Fibroblast of skin of back (primary cell): ENCODE measurements at regions not wholly inside any gene's neighbourhood (a gene's known extent, or its start where the extent isn't known, plus 50 kb on each side); places are given as distances from the start of the nearest gene placed in this dataset.
"Not testable (repeated sequence)": the region's sequence is repeated elsewhere in the genome, so short reads cannot be mapped to it uniquely, and the experiment has no call there.

Experiments used
- DNase-seq: peaks from one replicate; pipeline ENCODE4 v3.0.0-alpha.2; 2013

DNA sequence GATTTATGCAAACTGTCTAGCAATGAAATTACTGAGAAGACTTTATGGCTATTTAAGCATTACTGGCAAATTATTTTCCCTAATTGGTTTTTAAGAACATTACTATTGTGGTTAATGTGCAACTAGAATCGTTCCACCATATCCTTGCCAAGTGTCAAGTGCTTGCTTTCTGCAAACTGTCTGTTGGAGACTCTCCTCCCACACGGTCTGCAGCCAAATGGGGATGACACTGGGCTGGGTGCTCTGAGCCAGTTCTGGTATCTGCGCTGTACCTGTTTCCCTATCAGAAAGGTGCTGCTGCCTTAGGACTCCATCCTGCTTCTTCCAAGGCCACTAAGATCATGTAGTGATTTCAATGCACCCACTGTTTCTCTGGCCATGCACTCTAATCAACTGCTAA is 110.4 kb downstream of the RAMP3 start:
- no peak for DNase-seq

GRCh38 chr7:45269192-45269591 is 111.6 kb downstream of the RAMP3 start:
- no peak for DNase-seq

DNA sequence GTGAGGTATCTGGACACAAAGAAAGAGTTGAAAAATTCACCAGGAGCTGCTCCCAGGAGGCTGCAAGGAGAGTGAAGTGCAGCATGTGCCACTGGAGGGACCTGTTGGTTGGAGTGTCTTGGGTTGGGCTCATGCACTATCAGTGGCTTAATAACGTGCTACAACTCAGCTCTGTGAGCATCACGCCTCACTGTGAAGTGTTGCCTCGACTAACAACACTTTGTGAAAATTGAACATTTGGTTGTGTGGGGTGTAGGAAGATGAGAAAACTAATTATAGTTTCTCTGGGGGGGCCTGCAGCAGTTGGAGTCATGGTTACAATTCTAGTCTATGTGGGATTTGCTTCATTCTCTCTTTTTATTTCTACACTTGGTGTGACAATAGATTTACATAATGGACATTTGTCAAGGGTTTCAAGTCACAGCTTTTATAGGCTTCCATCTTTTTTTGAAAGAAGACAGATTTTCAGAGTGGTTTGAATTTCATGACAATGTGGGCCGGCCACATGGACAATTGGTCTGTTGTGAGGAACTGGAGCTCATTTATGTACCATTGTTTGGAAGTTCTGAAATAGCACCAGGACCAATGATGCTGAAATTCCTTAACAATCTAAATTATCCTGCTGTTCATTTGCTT is 121.3 kb downstream of the RAMP3 start:
- no peak for DNase-seq

GRCh38 chr7:45289611-45290010 is 132.0 kb downstream of the RAMP3 start:
- DNase-seq, result not testable (repeated sequence)

DNA sequence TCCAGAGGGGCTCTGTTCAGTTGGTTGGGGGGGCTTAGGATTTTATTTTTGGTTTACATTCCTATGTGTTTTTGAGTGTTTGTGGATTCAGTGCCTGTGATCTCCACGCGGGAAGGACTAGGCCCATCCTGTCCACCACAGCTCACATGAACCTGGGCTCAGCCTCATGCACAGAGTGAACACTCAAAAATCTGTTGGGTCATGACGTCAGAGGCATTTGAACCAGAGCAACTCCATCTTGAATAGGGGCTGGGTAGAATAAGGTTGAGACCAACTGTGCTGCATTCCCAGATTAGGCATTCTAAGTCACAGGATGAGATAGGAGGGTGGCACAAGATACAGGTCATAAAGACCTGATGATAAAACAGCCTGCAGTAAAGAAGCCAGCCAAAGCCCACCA is 133.3 kb downstream of the RAMP3 start:
- no peak for DNase-seq

DNA sequence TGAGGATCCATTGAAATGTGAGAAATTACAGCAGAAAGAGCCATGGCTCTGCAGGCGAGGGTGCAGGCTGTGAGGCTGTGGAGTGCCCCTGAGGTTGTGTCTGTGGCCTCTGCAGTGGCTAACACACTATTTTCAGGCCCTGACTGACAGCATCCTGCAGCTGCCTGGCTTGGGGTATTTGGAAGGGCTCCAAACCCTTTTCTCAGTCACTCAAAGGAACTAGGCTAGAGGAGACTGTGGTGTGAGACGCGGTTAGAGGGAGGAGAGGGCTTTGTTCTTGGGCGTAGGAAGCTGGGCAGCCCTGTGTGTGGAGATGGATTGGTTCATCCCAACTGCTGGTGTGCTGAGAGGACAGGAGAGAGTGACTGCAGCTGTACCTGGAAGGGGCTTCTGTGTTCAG is 134.9 kb downstream of the RAMP3 start:
- DNase-seq, result no peak

DNA sequence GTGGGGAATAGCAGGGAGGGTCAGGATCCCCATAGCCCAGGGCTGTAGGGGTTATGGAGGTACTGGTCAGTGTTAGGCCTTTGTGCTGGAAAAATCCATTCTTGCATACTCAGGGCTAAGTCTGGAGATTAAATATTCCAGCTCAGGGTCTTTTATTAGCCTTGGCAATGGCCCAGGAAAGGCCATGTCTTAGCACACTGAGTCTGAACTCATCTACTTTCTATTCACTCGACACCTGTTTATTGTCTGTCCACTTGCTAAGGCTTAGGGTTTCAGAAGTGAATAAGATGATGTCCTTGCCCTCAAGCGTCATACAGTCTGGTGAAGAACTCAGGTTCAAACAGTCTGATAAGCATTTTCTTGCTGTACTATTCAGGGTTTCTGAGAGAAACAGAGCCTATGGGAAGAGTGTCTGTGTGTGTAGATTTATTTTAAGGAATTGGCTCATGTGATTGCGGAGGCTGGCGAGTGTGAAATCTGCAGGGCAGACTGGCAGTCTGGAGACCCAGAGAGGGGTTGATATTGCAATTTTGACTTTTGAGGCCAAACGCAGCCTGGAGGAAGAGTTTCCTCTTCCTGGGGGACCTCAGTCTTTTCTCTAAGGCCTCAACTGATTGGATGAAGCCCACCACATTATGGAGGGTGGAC is 135.8 kb downstream of the RAMP3 start:
- no peak for DNase-seq

DNA sequence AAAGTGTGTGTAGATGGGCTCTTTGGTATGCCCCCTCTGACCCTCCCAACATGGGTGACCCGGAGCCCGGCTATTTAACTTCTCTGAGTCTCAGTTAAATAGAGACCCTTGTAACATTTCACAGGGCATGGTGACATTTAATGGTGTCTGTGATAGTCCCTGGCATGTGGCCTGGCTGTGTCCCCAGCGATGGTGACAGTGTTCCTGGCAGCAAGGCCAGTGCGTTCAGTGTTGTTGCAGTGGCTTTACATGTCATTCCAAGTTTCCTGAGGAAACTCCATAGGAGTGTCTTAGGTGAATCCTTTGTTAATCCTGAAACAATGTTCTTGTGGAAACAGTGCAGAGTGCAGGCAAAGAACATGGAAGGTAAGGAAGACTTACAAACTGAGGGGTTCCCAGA is 137.0 kb downstream of the RAMP3 start:
- no peak for DNase-seq

GRCh38 chr7:45295222-45295621 is 137.6 kb downstream of the RAMP3 start:
- no peak for DNase-seq

DNA sequence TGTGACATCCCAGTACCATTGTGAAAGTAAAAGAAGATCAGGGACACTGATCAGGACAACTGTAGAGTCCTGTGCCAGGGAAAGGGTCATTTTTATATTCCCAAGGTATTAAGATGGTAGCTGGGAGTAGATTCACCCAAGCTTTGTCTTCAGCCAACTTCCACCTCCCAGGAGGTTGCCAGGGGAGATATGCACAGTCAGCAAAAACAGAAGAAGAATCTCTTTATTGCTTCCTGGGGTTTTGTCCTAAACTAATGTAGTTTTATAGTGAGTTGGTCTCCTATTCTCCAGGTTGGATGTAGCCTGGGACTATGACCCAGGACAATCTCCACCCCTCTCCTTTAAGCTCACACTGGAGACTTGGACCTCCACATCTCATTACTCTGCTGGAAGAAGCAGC is 139.2 kb downstream of the RAMP3 start:
- no peak for DNase-seq

DNA sequence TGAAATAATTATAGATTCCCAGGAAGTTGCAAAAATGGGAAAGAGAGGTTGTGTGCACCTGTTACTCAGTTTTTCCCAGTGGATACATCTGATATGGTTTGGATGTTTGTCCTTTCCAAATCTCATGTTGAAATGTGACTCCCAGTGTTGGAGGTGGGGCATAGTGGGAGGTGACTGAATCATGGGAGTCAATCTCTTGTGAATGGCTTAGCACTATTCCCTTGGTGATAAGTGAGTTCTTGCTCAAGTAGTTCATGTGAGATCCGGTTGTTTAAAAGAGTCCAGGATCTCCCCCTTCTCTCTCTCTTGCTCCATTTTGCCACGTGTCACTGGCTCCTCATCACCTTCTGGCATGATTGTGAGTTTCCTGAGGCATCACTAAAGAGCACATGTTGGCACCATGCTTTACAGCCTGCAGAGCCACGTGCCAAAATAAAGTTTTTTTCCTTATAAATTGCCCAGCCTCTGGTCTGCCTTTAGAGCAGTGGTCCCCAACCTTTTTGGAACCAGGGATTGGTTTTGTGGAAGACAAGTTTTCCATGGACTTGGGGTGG is 149.2 kb downstream of the RAMP3 start:
- no peak for DNase-seq

DNA sequence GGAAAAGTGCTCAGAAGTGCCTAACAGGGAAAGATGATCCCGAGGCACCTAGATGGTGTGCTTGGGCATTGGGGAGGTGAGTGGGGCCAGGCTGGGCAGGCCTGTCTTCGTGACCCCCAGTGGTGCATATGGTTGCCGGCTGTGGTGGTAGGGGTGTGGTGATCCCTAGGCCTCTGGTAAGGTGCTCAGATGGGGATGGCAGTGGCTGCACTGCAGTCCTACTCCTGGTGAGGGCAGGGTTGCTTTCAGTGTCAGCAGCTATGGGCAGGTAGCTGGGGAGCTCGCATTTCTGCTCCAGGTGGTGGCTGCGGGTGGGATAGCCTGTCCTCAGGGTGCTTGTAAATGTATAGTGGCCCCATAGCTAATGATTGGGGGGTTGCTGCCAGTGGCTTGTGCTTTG is 154.0 kb downstream of the RAMP3 start:
- DNase-seq, result no peak

GRCh38 chr7:45315512-45315911 is 157.9 kb downstream of the RAMP3 start:
- DNase-seq, result not testable (repeated sequence)

DNA sequence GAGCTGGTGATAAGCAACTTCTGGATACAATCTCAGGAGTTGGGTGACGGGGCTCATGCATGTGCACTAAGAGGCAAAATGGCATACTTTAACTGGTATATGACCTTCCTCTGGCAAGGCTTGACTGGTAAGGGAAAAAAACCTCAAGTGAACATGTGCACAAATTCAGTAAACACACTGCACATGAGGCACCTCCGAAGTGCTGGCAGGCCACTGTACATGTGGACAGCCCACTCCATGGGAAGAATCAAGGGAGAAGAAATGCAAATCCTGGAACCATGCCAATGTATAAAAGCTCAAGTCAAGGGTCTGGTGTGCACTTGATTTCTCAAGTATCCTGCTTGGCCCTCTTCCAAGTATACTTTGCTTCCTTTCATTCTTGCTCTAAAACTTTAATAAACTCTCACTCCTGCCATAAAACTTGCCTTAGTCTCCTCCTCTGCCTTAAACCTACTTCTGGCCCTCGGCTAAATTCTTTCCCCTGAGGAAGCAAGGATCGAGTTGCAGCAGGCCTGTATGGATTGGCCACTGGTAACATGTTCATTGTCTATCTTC is 167.2 kb downstream of the RAMP3 start:
- DNase-seq, result no peak

DNA sequence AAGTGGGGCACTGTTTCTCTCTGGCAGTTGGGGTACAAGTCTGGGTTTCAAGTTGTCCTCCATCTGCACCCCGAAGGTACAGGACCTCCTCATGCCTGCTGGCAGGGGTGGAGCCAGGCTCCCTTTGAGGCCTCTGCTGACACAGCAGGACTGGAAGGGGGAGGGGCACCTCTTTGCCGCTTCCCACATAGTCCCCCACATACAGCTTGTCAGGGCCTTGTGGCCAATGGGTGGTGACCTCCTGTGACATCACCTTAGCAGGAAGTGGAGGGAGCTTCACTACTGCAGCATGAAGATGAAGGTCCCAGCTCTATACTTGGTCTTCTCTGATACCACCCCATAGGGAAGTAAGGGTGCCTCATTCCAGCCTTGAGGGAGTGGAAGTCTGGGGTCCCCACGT is 167.8 kb downstream of the RAMP3 start:
- no peak for DNase-seq

- no peak for DNase-seq
Measured at GRCh38 chr7:45328403-45328981, 170.9 kb downstream of the RAMP3 start.

DNA sequence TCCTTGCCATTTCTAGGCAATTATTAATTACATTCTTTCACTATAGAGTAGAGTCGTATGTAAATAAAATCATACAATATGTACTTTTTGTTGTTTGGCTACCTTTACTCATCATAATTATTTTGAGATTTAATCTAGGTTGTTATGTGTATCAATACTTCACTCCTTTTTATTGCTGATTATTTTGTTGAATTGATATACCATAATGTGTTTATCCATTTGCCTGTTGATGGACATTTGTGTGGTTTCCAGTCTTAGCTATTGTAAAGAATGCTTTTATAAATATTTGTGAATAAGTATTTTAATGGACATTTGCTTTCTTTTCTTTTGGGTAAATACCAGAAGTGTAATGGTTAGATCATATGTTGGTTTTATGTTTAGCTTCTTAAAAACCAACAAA is 174.0 kb downstream of the RAMP3 start:
- no peak for DNase-seq

- not testable (repeated sequence) for DNase-seq
Measured at GRCh38 chr7:45335024-45335423, 177.4 kb downstream of the RAMP3 start.

GRCh38 chr7:45342236-45342635 is 184.6 kb downstream of the RAMP3 start:
- DNase-seq, result no peak

DNA sequence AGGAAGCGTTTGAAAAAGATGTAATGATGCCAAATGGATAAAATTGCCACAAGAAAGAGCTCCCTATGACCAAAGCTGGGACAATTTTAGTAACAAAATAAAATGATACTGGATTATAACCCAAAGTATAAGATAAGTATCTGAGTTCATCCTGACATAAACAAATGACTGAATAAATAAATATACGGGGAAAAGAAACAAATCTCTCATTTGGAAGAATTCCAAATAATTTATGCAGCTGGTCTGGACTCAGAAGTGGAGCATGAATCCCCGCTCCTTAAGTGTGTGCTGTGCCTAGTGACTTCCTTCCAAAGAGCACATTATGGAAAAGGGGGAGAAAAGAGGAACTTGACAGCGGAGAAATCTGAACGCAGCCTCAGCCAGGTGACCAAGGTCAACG is 186.2 kb downstream of the RAMP3 start:
- DNase-seq, result no peak

- peak; percentile 37 for DNase-seq
Measured at GRCh38 chr7:45347804-45348203, 190.2 kb downstream of the RAMP3 start.

DNA sequence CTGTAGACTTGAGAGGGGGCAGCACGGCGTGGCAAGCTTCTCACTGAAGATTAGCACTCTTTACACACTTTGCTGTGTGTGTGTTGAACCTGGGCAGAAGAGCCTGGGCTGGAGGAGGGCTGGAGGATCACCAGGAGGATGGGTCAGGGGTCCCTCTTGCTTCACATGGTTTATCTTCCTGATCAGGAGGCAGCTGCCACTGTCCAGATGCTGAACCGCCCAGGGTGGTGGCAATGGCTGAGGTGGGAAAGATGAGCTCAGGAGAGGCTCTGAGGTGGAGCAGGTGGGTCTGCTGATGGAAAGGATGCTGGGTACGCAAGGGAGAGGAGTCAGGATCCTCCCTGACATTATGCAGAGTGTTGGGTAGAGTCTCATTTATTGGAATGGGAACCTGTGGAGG is 191.5 kb downstream of the RAMP3 start:
- no peak for DNase-seq

DNA sequence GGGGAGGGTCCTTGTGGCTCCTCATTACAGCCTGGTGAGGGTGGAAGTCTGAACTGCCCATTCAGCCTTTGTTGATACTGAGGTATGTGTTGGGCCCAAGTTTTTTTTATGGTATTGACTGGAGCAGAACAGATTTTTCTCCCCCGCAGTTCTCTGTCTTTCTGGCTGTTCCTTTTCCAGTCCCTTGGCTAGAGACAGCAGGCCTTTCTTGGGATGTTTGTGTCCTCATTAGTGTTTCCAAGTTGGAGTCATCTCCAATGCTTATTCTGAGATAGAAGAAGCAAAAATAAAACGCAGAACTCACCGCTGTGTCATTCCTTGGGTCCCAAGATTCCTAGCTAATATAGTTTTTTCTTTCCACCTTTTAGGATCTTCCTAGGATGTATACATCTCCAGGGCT is 193.3 kb downstream of the RAMP3 start:
- no peak for DNase-seq

DNA sequence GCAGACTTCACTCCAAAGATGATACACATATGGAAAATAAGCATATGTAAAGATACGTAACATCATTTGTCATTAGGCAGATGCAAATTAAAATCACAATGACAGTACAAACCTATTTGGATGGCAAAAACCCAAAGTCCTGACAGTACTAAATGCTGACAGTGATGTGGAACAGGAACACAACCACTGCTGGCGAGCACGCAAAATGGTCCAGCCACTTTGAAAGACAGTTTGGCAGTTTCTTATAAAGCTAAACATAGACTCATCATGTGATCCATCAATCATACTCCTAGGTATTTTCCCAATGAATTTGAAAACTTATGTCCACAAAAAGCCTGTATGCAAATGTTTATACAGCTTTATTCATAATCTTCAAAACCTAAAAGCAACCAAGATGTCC is 200.7 kb downstream of the RAMP3 start:
- DNase-seq, result no peak
